ENCODE measurements at regions not wholly inside any gene's neighbourhood (a gene's known extent, or its start where the extent isn't known, plus 50 kb on each side); places are given as distances from the start of the nearest gene placed in this dataset.

- H3K4me3 ChIP-seq (ENCODE audit: low read depth, low read length), result no peak overlapping the region
- no peak for TF ChIP-seq CTCF (IDR thresholded peaks at IDR 0.05; ENCODE audit: insufficient read depth, low read depth, low read length)
- no peak for DNase-seq (ENCODE audit: low read depth)
Observed at GRCh38 chr19:30122431-30122830, 180.4 kb downstream of the URI1 start.

- TF ChIP-seq CTCF (IDR thresholded peaks at IDR 0.05; ENCODE audit: insufficient read depth, low read depth, low read length), result no peak
- no peak for DNase-seq (ENCODE audit: low read depth)
Observed at GRCh38 chr19:30123119-30123518, 181.1 kb downstream of the URI1 start.

GRCh38 chr19:30123611-30124010 is 181.6 kb downstream of the URI1 start:
- no peak for TF ChIP-seq CTCF (IDR thresholded peaks at IDR 0.05; ENCODE audit: insufficient read depth, low read depth, low read length)
- H3K4me3 ChIP-seq (ENCODE audit: low read depth, low read length), result no peak overlapping the region
- no peak for DNase-seq (ENCODE audit: low read depth)

More at GRCh38 chr19:30123119-30123518, 181.1 kb downstream of the URI1 start:
- H3K4me3 ChIP-seq (ENCODE audit: low read depth, low read length), result no peak overlapping the region

- TF ChIP-seq CTCF (IDR thresholded peaks at IDR 0.05; ENCODE audit: insufficient read depth, low read depth, low read length), result no peak
- DNase-seq (ENCODE audit: low read depth), result no peak
- H3K4me3 ChIP-seq (ENCODE audit: low read depth, low read length), result no peak overlapping the region
Observed at GRCh38 chr19:30128211-30128610, 186.2 kb downstream of the URI1 start.

- no peak overlapping the region for H3K4me3 ChIP-seq (ENCODE audit: low read depth, low read length)
- TF ChIP-seq CTCF (IDR thresholded peaks at IDR 0.05; ENCODE audit: insufficient read depth, low read depth, low read length), result no peak
- DNase-seq (ENCODE audit: low read depth), result no peak
Observed at GRCh38 chr19:30130356-30131122, 188.5 kb downstream of the URI1 start.

- H3K4me3 ChIP-seq (ENCODE audit: low read depth, low read length), result no peak overlapping the region
- no peak for TF ChIP-seq CTCF (IDR thresholded peaks at IDR 0.05; ENCODE audit: insufficient read depth, low read depth, low read length)
- no peak for DNase-seq (ENCODE audit: low read depth)
Observed at GRCh38 chr19:30131246-30131645, 189.2 kb downstream of the URI1 start.
